H1 (cell line): ENCODE measurements at regions not wholly inside any gene's neighbourhood (a gene's known extent, or its start where the extent isn't known, plus 50 kb on each side); places are given as distances from the start of the nearest gene placed in this dataset.

Experiments used
- ATF2 ChIP-seq: IDR thresholded peaks from 2 replicates; pipeline ENCODE4 v1.6.1; 2012; ENCODE audit warnings: low read length, inconsistent platforms
- CBX8 ChIP-seq: fragments of 300-800, 300-1000 bp; sonication (generic); IDR thresholded peaks from 2 replicates; pipeline ENCODE4 v1.7.1; 2016; ENCODE audit warnings: low read depth, low read length, borderline replicate concordance
- SIN3A ChIP-seq, 2 experiments: IDR thresholded peaks in 1 of 2; conservative IDR thresholded peaks in 1 of 2; 2 replicates each; pipeline ENCODE4 v1.6.1; 2011 to 2012; ENCODE audit warnings: low read length in 2 of 2, improper control_type of control experiment in 1 of 2, low read depth in 1 of 2, mild to moderate bottlenecking in 1 of 2
- SIX5 ChIP-seq: IDR thresholded peaks from 2 replicates; pipeline ENCODE4 v1.6.1; 2011; ENCODE audit warnings: mild to moderate bottlenecking, low read depth, low read length
- SRF ChIP-seq: IDR thresholded peaks from 2 replicates; pipeline ENCODE4 v1.6.1; 2011; ENCODE audit warnings: mild to moderate bottlenecking, low read depth, low read length, moderate library complexity

GRCh38 chr16:9622268-9622667, 530.8 kb downstream of the HAPSTR1 start (continued):
- no peak for TF ChIP-seq SIN3A (conservative IDR thresholded peaks at IDR 0.05 in 1 of 2, IDR thresholded peaks at IDR 0.05 in 1 of 2; ENCODE audit: low read depth in 1 of 2, low read length in 2 of 2)
- no peak for TF ChIP-seq CBX8
- TF ChIP-seq SIX5, result no peak
- TF ChIP-seq ATF2, result no peak
- TF ChIP-seq SRF, result no peak
